Nephron (organoid): ENCODE measurements at regions not wholly inside any gene's neighbourhood (a gene's known extent, or its start where the extent isn't known, plus 50 kb on each side); places are given as distances from the start of the nearest gene placed in this dataset.

ENCODE experiments used
- H3K27ac Mint-ChIP-seq, 3 experiments: 2 replicates each; pipeline ENCODE4 v1.8.0; 2020; ENCODE audit warnings: mixed read lengths in 3 of 3, mild to moderate bottlenecking in 2 of 3, moderate library complexity in 1 of 3
- H3K27me3 Mint-ChIP-seq: 2 replicates; pipeline ENCODE4 v1.8.0; 2021; ENCODE audit warnings: low read depth, mild to moderate bottlenecking, moderate library complexity, mixed read lengths
- H3K36me3 Mint-ChIP-seq: 2 replicates; pipeline ENCODE4 v1.8.0; 2020; ENCODE audit warnings: low read depth, mixed read lengths
- H3K4me1 Mint-ChIP-seq: 2 replicates; pipeline ENCODE4 v1.8.0; 2020; ENCODE audit warnings: mixed read lengths
- H3K4me3 Mint-ChIP-seq, 3 experiments: 2 replicates each; pipeline ENCODE4 v1.8.0; 2020; ENCODE audit warnings: mild to moderate bottlenecking in 3 of 3, mixed read lengths in 3 of 3, moderate library complexity in 2 of 3
- H3K9me3 Mint-ChIP-seq: 2 replicates; pipeline ENCODE4 v1.8.0; 2020; ENCODE audit warnings: mixed read lengths
- TF ChIP-seq, protein P1 (sequence below), 3 experiments: fragments of 200-600 bp; sonication (generic); IDR thresholded peaks; one replicate each; pipeline ENCODE4 v1.5.0; 2021; ENCODE audit warnings: antibody characterized with exemption in 3 of 3; ENCODE audit not compliant: unreplicated experiment in 3 of 3

DNA sequence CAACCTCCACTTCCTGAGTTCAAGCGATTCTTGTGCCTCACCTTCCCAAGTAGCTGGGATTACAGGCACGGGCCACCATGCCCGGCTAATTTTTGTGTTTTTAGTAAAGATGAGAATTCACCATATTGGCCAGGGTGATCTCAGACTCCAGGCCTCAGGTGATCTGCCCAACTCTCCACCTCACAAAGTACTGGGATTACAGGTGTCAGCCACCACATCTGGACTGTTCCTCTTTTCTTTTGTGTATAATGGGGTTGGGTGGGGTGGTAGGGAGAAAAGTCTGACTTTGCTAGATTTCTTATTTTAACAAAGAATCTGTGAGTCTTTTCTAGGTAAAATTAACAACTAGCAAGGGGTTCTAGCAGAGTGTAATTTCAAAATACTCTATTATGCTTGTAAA lies 92.7 kb upstream of the AMN1 start:
- no peaks in the 10 kb centered on the region for H3K27me3 Mint-ChIP-seq
- H3K9me3 Mint-ChIP-seq: peaks cover 19% of the 10 kb centered on the region
- no peak overlapping the region for H3K27ac Mint-ChIP-seq
- TF ChIP-seq, protein P1, sequence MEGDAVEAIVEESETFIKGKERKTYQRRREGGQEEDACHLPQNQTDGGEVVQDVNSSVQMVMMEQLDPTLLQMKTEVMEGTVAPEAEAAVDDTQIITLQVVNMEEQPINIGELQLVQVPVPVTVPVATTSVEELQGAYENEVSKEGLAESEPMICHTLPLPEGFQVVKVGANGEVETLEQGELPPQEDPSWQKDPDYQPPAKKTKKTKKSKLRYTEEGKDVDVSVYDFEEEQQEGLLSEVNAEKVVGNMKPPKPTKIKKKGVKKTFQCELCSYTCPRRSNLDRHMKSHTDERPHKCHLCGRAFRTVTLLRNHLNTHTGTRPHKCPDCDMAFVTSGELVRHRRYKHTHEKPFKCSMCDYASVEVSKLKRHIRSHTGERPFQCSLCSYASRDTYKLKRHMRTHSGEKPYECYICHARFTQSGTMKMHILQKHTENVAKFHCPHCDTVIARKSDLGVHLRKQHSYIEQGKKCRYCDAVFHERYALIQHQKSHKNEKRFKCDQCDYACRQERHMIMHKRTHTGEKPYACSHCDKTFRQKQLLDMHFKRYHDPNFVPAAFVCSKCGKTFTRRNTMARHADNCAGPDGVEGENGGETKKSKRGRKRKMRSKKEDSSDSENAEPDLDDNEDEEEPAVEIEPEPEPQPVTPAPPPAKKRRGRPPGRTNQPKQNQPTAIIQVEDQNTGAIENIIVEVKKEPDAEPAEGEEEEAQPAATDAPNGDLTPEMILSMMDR (IDR thresholded peaks at IDR 0.05; ENCODE audit: unreplicated experiment in 3 of 3): no peak
- peaks cover 4% of the 10 kb centered on the region for H3K36me3 Mint-ChIP-seq
- H3K4me3 Mint-ChIP-seq: no peak overlapping the region
- no peaks in the 10 kb centered on the region for H3K4me1 Mint-ChIP-seq

DNA sequence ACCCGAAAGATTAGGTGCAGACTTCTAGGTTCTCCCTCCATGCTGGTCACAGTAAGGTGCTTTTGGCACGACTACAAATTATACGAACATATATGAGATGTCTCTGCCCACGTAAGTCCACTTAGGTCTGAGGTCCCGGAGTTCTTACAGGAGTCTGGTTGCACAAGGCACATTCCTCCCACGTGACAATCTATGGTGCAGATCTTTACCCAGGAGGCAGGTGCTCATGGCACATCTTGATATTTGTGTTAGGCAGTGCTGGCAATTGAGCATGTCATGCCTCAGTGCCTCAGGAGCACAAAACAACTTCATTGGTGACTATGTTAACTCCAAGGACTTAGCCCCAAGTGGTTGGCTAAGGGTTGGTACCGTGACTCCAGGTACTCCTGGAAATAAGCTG lies 92.0 kb upstream of the AMN1 start:
- H3K4me3 Mint-ChIP-seq: no peak overlapping the region
- TF ChIP-seq, protein P1 (IDR thresholded peaks at IDR 0.05; ENCODE audit: unreplicated experiment in 3 of 3): no peak
- H3K36me3 Mint-ChIP-seq: peaks cover 2% of the 10 kb centered on the region
- no peaks in the 10 kb centered on the region for H3K27me3 Mint-ChIP-seq
- no peaks in the 10 kb centered on the region for H3K4me1 Mint-ChIP-seq
- H3K27ac Mint-ChIP-seq: no peak overlapping the region
- peaks cover 16% of the 10 kb centered on the region for H3K9me3 Mint-ChIP-seq

DNA sequence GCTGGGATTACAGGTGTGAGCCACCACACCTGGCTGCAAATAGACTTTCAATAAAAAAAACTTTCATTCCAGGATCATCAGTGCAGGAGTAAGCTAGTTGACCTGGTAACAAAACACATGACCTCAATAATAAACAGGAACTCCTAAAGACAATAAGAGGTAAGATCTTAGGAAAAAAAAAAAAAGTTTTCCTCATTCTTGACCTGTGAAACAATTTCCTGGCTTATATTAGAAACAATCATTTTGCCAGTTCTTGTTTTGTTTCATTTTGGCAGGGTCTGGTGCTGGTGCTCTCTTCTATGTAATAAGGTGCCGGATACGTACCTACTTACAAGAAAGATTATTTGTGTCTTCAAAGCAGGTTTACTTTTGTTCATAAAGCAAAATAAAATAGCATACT lies 90.6 kb upstream of the AMN1 start:
- Mint-ChIP-seq H3K27me3 (no peaks in the 10 kb centered on the region), H3K4me3 (no peak overlapping the region), H3K36me3 (no peaks in the 10 kb centered on the region), H3K27ac (no peak overlapping the region), H3K4me1 (no peaks in the 10 kb centered on the region), H3K9me3 (peaks cover 7% of the 10 kb centered on the region)
- TF ChIP-seq, protein P1 (IDR thresholded peaks at IDR 0.05; ENCODE audit: unreplicated experiment in 3 of 3): no peak

DNA sequence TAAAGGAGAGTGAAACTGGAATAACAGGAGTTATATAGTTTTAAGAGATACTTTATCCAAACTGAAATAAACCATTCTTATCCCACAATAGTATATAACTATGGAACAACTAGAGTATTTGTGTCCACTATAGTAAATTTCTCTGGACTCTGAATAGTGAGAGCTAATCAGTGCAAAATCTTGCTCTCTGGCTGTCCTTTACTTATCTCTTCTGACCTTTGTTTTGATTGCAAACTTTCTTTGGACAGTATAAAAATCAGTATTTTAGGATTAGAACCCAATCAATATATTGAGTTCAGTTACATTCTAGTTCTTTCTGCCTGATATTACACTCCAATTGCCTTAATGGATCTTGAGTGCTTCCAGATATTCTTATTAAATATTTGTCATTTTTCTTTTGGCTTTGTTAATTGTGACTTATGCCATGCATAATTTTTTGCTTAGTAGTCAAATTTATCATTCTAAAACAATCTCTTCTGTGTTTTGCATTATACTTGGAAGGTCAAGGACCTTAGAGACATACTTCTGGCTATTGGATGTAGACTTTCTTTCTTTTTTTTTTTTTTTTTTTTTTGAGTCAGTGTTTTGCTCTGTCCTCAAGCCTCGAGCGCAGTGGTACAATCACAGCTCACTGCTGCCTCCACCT lies 89.9 kb upstream of the AMN1 start:
- Mint-ChIP-seq H3K9me3 (peaks cover under 1% of the 10 kb centered on the region), H3K4me1 (no peaks in the 10 kb centered on the region), H3K4me3 (no peak overlapping the region), H3K27me3 (no peaks in the 10 kb centered on the region), H3K27ac (no peak overlapping the region), H3K36me3 (no peaks in the 10 kb centered on the region)
- TF ChIP-seq, protein P1 (IDR thresholded peaks at IDR 0.05; ENCODE audit: unreplicated experiment in 3 of 3): no peak

DNA sequence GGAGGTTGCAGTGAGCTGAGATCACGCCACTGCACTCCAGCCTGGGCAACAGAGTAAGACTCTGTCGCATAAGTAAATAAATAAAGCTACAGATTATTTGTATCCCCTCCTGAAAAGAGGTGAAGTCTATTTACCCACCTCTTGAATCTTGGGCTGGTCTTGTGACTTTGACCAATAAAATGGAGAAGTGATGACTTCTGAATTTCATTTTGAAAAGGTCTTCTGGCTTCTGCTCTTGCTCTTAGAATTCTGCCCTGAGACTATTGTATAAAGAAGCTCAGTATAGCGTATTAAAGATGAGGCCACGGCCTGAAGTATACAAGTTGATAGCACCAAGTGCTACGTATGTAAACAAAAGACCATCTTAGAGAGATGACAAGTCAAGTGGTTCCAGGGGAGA lies 88.3 kb upstream of the AMN1 start:
- H3K9me3 Mint-ChIP-seq: no peaks in the 10 kb centered on the region
- TF ChIP-seq, protein P1 (IDR thresholded peaks at IDR 0.05; ENCODE audit: unreplicated experiment in 3 of 3): no peak
- no peaks in the 10 kb centered on the region for H3K4me1 Mint-ChIP-seq
- no peak overlapping the region for H3K27ac Mint-ChIP-seq
- no peaks in the 10 kb centered on the region for H3K27me3 Mint-ChIP-seq
- H3K4me3 Mint-ChIP-seq: no peak overlapping the region
- H3K36me3 Mint-ChIP-seq: no peaks in the 10 kb centered on the region

DNA sequence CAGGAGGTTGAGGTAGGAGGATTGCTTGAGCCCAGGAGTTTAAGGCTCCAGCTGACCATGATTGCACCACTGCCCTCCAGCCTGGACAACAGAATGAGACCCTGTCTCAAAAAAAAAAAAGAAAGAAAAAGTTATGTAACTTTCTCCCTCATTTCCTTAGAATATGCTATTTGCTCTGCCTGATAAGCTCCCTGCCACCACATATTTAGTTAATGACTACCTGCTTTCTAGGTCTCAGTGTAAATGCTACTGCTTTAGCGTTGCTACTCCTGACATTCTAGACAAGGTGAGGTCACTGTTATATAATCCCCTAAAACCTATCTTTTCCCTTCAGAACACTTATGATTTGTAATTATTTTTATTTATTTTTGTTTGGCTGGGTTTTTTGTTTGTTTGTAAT lies 86.3 kb upstream of the AMN1 start:
- Mint-ChIP-seq H3K4me1 (no peaks in the 10 kb centered on the region), H3K4me3 (no peak overlapping the region), H3K27ac (no peak overlapping the region), H3K9me3 (no peaks in the 10 kb centered on the region), H3K36me3 (no peaks in the 10 kb centered on the region), H3K27me3 (no peaks in the 10 kb centered on the region)
- TF ChIP-seq, protein P1 (IDR thresholded peaks at IDR 0.05; ENCODE audit: unreplicated experiment in 3 of 3): no peak
